HepG2 (cell line): ENCODE measurements at regions not wholly inside any gene's neighbourhood (a gene's known extent, or its start where the extent isn't known, plus 50 kb on each side); places are given as distances from the start of the nearest gene placed in this dataset.

Experiments
- ATAC-seq: fragments of 200-7000 bp; cut with Tn5 transposase; 3 replicates; pipeline ENCODE4 v1.9.1; 2020; ENCODE audit warnings: mild to moderate bottlenecking, moderate library complexity
- BruUV-seq: library from RNA; stranded (reverse); fragments of 400-500 nt; replicated peaks from 2 replicates; lab custom pipeline; 2021; lab: Mats Ljungman, UMichigan
- CTCF ChIA-PET: fragments of 300-600 bp; formaldehyde crosslinking; extraction: SDS; loops from one replicate; lab custom pipeline; 2021; ENCODE audit warnings: low total read pairs, inconsistent platforms, low intra/inter-chr PET ratio; lab: Yijun Ruan, JAX
- POLR2A ChIA-PET: fragments of 350-600 bp; sonication (Branson Sonifier 250); formaldehyde crosslinking; loops from one replicate; lab custom pipeline; 2020; ENCODE audit warnings: antibody characterized with exemption, inconsistent platforms; lab: Yijun Ruan, JAX
- DNase-seq: peaks from one replicate; pipeline ENCODE4 v3.0.0-alpha.2; 2015; ENCODE audit warnings: low spot score
- FAIRE-seq: peaks from 3 replicates; lab custom pipeline; 2011; peaks lifted over from hg19 to GRCh38; lab: Jason Lieb, UNC
- H2AFZ ChIP-seq: one replicate; pipeline ENCODE4 v1.6.1; 2011; ENCODE audit warnings: low read length, inconsistent platforms
- H3K27ac ChIP-seq: fragments of 300-600 bp; 3 replicates; pipeline ENCODE4 v1.8.0; 2011; ENCODE audit warnings: mixed run types, mild to moderate bottlenecking, mixed read lengths, low read length, inconsistent platforms; ENCODE audit not compliant: insufficient read depth; ENCODE audit errors: extremely low read length
- H3K27me3 ChIP-seq, 2 experiments: fragments of 200-600 bp in 1 of 2; 2 replicates in 1 of 2; 3 replicates in 1 of 2; pipeline versions ENCODE4 v1.6.0 to v1.8.0; 2011; ENCODE audit warnings: low read length in 2 of 2, mild to moderate bottlenecking in 2 of 2, moderate library complexity in 2 of 2, inconsistent platforms in 1 of 2; ENCODE audit not compliant: insufficient read depth in 2 of 2, control insufficient read depth in 1 of 2
- H3K36me3 ChIP-seq, 2 experiments: fragments of 200-600 bp in 1 of 2; replicated peaks in 1 of 2; 2 replicates in 1 of 2; 3 replicates in 1 of 2; pipeline versions ENCODE4 v1.5.1 to v1.8.0; 2011; ENCODE audit warnings: low read length in 2 of 2, inconsistent platforms in 1 of 2; ENCODE audit not compliant: insufficient read depth in 2 of 2, control insufficient read depth in 1 of 2
- H3K4me1 ChIP-seq: 2 replicates; pipeline ENCODE4 v1.5.1; 2012; ENCODE audit warnings: low read length, inconsistent platforms; ENCODE audit not compliant: insufficient read depth
- H3K4me2 ChIP-seq: 2 replicates; pipeline ENCODE4 v1.6.0; 2011; ENCODE audit warnings: low read depth, low read length, inconsistent platforms
- H3K4me3 ChIP-seq, 3 experiments: fragments of 200-600 bp in 1 of 3; sonication (generic), shearing (Covaris generic) in 1 of 3; replicated peaks in 1 of 3; 2 replicates each; pipeline ENCODE4 v1.5.1; 2011 to 2016; ENCODE audit warnings: low read length in 3 of 3, inconsistent platforms in 2 of 3, low read depth in 2 of 3, mild to moderate bottlenecking in 2 of 3, control low read depth in 1 of 3, mixed read lengths in 1 of 3; ENCODE audit not compliant: insufficient read depth in 1 of 3
- H3K79me2 ChIP-seq: one replicate; pipeline ENCODE4 v1.6.1; 2011; ENCODE audit warnings: low read length, inconsistent platforms; ENCODE audit not compliant: insufficient read depth
- H3K9ac ChIP-seq: 2 replicates; pipeline ENCODE4 v1.6.0; 2011; ENCODE audit warnings: mild to moderate bottlenecking, low read depth, low read length, inconsistent platforms; ENCODE audit not compliant: insufficient read depth
- H3K9me3 ChIP-seq: 2 replicates; pipeline ENCODE4 v1.5.1; 2012; ENCODE audit warnings: mild to moderate bottlenecking, low read length
- H4K20me1 ChIP-seq: 2 replicates; pipeline ENCODE4 v1.6.0; 2011; ENCODE audit warnings: inconsistent platforms, mild to moderate bottlenecking, low read length, moderate library complexity; ENCODE audit not compliant: insufficient read depth
- CAMTA2 ChIP-seq: sonication (generic); formaldehyde crosslinking; IDR thresholded peaks from 2 replicates; pipeline ENCODE4 v1.4.0; 2020; ENCODE audit warnings: mild to moderate bottlenecking, missing genetic modification reagents, borderline replicate concordance
- ETV5 ChIP-seq: IDR thresholded peaks from 2 replicates; pipeline ENCODE4 v1.6.1; 2018; ENCODE audit warnings: missing biosample characterization, missing genetic modification reagents, inconsistent platforms, borderline replicate concordance
- FOXA1 ChIP-seq, 2 experiments: fragments of 450-650 bp in 1 of 2; sonication (generic) in 1 of 2; formaldehyde crosslinking in 1 of 2; IDR thresholded peaks; 2 replicates each; pipeline versions ENCODE4 v1.4.0 to v1.6.1; 2016 to 2020; ENCODE audit warnings: missing genetic modification reagents in 1 of 2
- FOXA3 ChIP-seq: IDR thresholded peaks from 2 replicates; pipeline ENCODE4 v1.6.1; 2016; ENCODE audit warnings: missing genetic modification reagents, missing compliant biosample characterization
- HES4 ChIP-seq: sonication (generic); formaldehyde crosslinking; IDR thresholded peaks from 2 replicates; pipeline ENCODE4 v1.9.0; 2021; ENCODE audit warnings: mild to moderate bottlenecking, missing genetic modification reagents, borderline replicate concordance
- MAFK ChIP-seq, 2 experiments: IDR thresholded peaks in 1 of 2; conservative IDR thresholded peaks in 1 of 2; 2 replicates each; pipeline ENCODE4 v1.6.1; 2011; ENCODE audit warnings: improper control_type of control experiment in 2 of 2, low read length in 2 of 2
- MBD4 ChIP-seq: IDR thresholded peaks from 2 replicates; pipeline ENCODE4 v1.6.1; 2012; ENCODE audit warnings: low read length, inconsistent platforms, borderline replicate concordance
- PLRG1 ChIP-seq: fragments of 450-650 bp; conservative IDR thresholded peaks from 2 replicates; pipeline ENCODE4 v1.6.1; 2016
- RFX1 ChIP-seq: fragments of 450-650 bp; IDR thresholded peaks from 2 replicates; pipeline ENCODE4 v1.6.1; 2017
- STAT5B ChIP-seq: sonication (generic); formaldehyde crosslinking; IDR thresholded peaks from 2 replicates; pipeline ENCODE4 v1.4.0; 2020; ENCODE audit warnings: missing genetic modification reagents
- ZNF264 ChIP-seq: sonication (generic); formaldehyde crosslinking; IDR thresholded peaks from 2 replicates; pipeline ENCODE4 v1.4.0; 2020; ENCODE audit warnings: missing genetic modification reagents
- ZNF564 ChIP-seq: sonication (generic); formaldehyde crosslinking; IDR thresholded peaks from 2 replicates; pipeline ENCODE4 v1.8.1; 2023; ENCODE audit warnings: mild to moderate bottlenecking, missing genetic modification reagents
- WGBS: methylation state at CpG from one replicate; pipeline ENCODE4 v1.1.6; 2017; ENCODE audit warnings: low lambda C conversion rate; 5-methylcytosine and 5-hydroxymethylcytosine counted together
- in situ Hi-C: cut with HindIII; loops from 2 replicates; pipeline ENCODE4 v1.10.0; 2017; ENCODE audit warnings: low pct_unique_long_range_greater_than_20kb; ENCODE audit not compliant: extremely low pct_ligation_motif_present
- intact Hi-C: fragments of 100-400 bp; cut with micrococcal nuclease; formaldehyde crosslinking; loops from one replicate; pipeline ENCODE4 v1.10.0; 2022; ENCODE audit not compliant: unreplicated experiment
- TF ChIP-seq, protein P1 (sequence below): sonication (generic); formaldehyde crosslinking; IDR thresholded peaks from 2 replicates; pipeline ENCODE4 v1.4.0; 2020; ENCODE audit warnings: mild to moderate bottlenecking, missing genetic modification reagents
- TF ChIP-seq, protein P2 (sequence below): sonication (generic); formaldehyde crosslinking; IDR thresholded peaks from 2 replicates; pipeline ENCODE4 v1.5.0; 2020; ENCODE audit warnings: mild to moderate bottlenecking, missing genetic modification reagents

- TF ChIP-seq MBD4 (no peak), FOXA3 (CRISPR knock-in tag) (peak; percentile 39; the same call in 1 of the 2 replicates), FOXA1 (IDR thresholded peaks at IDR 0.05) (peak; percentile 73; the same call in 1 of the 2 replicates), FOXA1 (CRISPR knock-in tag; IDR thresholded peaks at IDR 0.05) (peak; percentile 59; the same call in 1 of the 2 replicates)
Observed at GRCh38 chr10:21172542-21172929, 275.4 kb upstream of the NEBL start (continued).

GRCh38 chr10:21171936-21172541 is 274.9 kb upstream of the NEBL start:
- Histone ChIP-seq H3K4me3 (no peak overlapping the region), H3K79me2 (no peaks in the 10 kb centered on the region), H3K4me2 (no peak overlapping the region), H3K27ac (no peak overlapping the region), H3K4me1 (peaks cover 27% of the 10 kb centered on the region), H3K9ac (no peak overlapping the region), H4K20me1 (no peaks in the 10 kb centered on the region), H3K36me3 (no peaks in the 10 kb centered on the region), H3K27me3 (peaks cover 12 to 49% of the 10 kb centered on the region in 2 experiments; a peak in 4 of 5 replicates), H3K9me3 (no peaks in the 10 kb centered on the region), H2AFZ (no peak overlapping the region)
- DNase-seq, result no peak
- ATAC-seq, result no peak
- BruUV-seq, result no TSS peak
- CTCF ChIA-PET, result no interaction called here
- FAIRE-seq, result no peak
- intact Hi-C loops, result no loop called here
- POLR2A ChIA-PET, result no interaction called here
- in situ Hi-C loops, result no loop called here
- WGBS, result 48% methylated on average over 6 of the region's 6 CpGs
- TF ChIP-seq, protein P1, sequence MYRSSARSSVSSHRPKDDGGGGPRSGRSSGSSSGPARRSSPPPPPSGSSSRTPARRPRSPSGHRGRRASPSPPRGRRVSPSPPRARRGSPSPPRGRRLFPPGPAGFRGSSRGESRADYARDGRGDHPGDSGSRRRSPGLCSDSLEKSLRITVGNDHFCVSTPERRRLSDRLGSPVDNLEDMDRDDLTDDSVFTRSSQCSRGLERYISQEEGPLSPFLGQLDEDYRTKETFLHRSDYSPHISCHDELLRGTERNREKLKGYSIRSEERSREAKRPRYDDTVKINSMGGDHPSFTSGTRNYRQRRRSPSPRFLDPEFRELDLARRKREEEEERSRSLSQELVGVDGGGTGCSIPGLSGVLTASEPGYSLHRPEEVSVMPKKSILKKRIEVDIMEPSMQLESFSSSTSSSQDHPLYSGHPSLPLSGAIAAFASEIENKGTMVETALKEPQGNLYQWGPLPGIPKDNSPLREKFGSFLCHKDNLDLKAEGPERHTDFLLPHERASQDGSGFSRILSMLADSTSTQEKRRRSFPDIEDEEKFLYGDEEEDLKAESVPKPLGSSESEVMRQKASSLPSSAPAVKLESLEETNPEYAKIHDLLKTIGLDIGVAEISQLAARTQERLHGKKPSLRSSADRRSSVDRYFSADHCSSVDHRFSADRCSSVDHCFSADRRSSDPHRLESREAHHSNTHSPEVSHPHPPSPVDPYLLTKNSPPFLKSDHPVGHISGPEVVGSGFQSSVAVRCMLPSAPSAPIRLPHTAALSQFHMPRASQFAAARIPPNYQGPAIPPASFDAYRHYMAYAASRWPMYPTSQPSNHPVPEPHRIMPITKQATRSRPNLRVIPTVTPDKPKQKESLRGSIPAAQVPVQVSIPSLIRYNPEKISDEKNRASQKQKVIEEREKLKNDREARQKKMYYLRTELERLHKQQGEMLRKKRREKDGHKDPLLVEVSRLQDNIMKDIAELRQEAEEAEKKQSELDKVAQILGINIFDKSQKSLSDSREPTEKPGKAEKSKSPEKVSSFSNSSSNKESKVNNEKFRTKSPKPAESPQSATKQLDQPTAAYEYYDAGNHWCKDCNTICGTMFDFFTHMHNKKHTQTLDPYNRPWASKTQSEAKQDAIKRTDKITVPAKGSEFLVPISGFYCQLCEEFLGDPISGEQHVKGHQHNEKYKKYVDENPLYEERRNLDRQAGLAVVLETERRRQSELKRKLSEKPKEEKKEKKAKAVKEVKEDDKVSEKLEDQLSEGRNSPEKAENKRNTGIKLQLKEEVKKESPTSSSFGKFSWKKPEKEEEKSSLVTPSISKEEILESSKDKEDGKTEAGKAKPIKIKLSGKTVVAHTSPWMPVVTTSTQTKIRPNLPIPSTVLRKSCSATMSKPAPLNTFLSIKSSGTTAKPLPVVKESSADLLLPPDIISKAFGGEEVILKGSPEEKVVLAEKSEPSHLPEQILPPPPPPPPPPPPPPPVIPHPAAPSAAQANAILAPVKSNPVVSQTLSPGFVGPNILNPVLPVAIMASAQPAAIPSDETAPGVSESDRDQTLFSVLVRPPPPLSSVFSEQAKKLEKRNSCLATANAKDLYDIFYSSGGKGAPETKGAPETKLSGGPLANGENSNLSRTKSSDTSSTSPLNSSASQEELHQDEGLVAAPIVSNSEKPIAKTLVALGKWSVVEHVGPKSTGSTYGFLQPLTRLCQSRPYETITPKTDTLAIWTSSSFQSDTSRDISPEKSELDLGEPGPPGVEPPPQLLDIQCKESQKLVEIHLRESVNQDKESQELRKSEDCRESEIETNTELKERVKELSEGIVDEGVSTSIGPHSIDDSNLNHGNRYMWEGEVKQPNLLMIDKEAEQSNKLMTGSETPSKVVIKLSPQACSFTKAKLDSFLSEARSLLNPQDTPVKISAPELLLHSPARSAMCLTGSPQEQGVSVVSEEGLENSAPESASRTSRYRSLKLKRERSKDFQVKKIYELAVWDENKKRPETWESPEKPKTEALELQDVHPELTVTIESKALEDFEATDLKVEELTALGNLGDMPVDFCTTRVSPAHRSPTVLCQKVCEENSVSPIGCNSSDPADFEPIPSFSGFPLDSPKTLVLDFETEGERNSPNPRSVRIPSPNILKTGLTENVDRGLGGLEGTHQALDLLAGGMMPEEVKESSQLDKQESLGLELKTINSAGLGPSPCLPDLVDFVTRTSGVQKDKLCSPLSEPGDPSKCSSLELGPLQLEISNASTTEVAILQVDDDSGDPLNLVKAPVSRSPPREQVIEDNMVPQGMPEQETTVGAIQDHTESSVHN (CRISPR knock-in tag), result no peak
- TF ChIP-seq ETV5 (CRISPR knock-in tag), result no peak
- TF ChIP-seq, protein P2, sequence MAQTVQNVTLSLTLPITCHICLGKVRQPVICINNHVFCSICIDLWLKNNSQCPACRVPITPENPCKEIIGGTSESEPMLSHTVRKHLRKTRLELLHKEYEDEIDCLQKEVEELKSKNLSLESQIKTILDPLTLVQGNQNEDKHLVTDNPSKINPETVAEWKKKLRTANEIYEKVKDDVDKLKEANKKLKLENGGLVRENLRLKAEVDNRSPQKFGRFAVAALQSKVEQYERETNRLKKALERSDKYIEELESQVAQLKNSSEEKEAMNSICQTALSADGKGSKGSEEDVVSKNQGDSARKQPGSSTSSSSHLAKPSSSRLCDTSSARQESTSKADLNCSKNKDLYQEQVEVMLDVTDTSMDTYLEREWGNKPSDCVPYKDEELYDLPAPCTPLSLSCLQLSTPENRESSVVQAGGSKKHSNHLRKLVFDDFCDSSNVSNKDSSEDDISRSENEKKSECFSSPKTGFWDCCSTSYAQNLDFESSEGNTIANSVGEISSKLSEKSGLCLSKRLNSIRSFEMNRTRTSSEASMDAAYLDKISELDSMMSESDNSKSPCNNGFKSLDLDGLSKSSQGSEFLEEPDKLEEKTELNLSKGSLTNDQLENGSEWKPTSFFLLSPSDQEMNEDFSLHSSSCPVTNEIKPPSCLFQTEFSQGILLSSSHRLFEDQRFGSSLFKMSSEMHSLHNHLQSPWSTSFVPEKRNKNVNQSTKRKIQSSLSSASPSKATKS (CRISPR knock-in tag), result no peak
- TF ChIP-seq HES4, result no peak
- TF ChIP-seq ZNF264, result no peak
- TF ChIP-seq MAFK (conservative IDR thresholded peaks at IDR 0.05 in 1 of 2, IDR thresholded peaks at IDR 0.05 in 1 of 2; ENCODE audit: low read length in 2 of 2), result no peak
- no peak for TF ChIP-seq ZNF564 (CRISPR knock-in tag)
- TF ChIP-seq RFX1, result no peak
- TF ChIP-seq CAMTA2 (CRISPR knock-in tag), result no peak
- no peak for TF ChIP-seq PLRG1
- no peak for TF ChIP-seq STAT5B (CRISPR knock-in tag)
